AG09309 (cell line): ENCODE measurements at regions not wholly inside any gene's neighbourhood (a gene's known extent, or its start where the extent isn't known, plus 50 kb on each side); places are given as distances from the start of the nearest gene placed in this dataset.

Experiments
- DNase-seq: peaks from one replicate; pipeline ENCODE4 v3.0.0-alpha.2; 2010; ENCODE audit warnings: low read depth
- H3K4me3 ChIP-seq: 2 replicates; pipeline ENCODE4 v1.5.1; 2011; ENCODE audit warnings: mild to moderate bottlenecking, low read depth, low read length, moderate library complexity; ENCODE audit not compliant: control insufficient read depth
- CTCF ChIP-seq: IDR thresholded peaks from 2 replicates; pipeline ENCODE4 v1.5.1; 2011; ENCODE audit warnings: mild to moderate bottlenecking, low read depth, low read length, inconsistent platforms; ENCODE audit not compliant: insufficient read depth, control insufficient read depth; ENCODE audit errors: missing control alignments

- H3K4me3 ChIP-seq: no peak overlapping the region
- TF ChIP-seq CTCF: no peak
- no peak for DNase-seq
Observed at GRCh38 chr12:75872762-75873161, 158.8 kb downstream of the PHLDA1 start.

- no peak for DNase-seq
- no peak for TF ChIP-seq CTCF
- no peak overlapping the region for H3K4me3 ChIP-seq
Observed at GRCh38 chr12:75870878-75871277, 160.7 kb downstream of the PHLDA1 start.

- DNase-seq: no peak
- no peak for TF ChIP-seq CTCF
- H3K4me3 ChIP-seq: no peak overlapping the region
Observed at GRCh38 chr12:75868501-75868900, 163.1 kb downstream of the PHLDA1 start.

GRCh38 chr12:75865315-75865714 lies 166.3 kb downstream of the PHLDA1 start:
- DNase-seq: no peak
- H3K4me3 ChIP-seq: no peak overlapping the region
- TF ChIP-seq CTCF: no peak

- TF ChIP-seq CTCF: no peak
- H3K4me3 ChIP-seq: no peak overlapping the region
- no peak for DNase-seq
Observed at GRCh38 chr12:75864161-75864560, 167.4 kb downstream of the PHLDA1 start.

GRCh38 chr12:75863533-75863932 lies 168.0 kb downstream of the PHLDA1 start:
- DNase-seq: no peak
- TF ChIP-seq CTCF: no peak
- no peak overlapping the region for H3K4me3 ChIP-seq
